Body of pancreas (tissue), 4 donors: ENCODE measurements at regions not wholly inside any gene's neighbourhood (a gene's known extent, or its start where the extent isn't known, plus 50 kb on each side); places are given as distances from the start of the nearest gene placed in this dataset.

Experiments
- ATAC-seq: fragments of 150-250 bp; one replicate; pipeline ENCODE4 v1.9.1; 2016
- DNase-seq, 4 donors: peaks; one replicate each; pipeline ENCODE4 v3.0.0-alpha.2; 2019
- H3K27ac ChIP-seq, 4 donors: fragments of 200-600 bp; sonication (generic); 1 replicate in 3 of 4; 2 replicates in 1 of 4; pipeline versions ENCODE4 v1.5.1 to v1.6.1; 2016 to 2019; ENCODE audit warnings: mild to moderate bottlenecking in 1 of 4, mixed read lengths in 1 of 4, moderate library complexity in 1 of 4
- H3K27me3 ChIP-seq, 2 donors: fragments of 200-600 bp; sonication (generic); one replicate each; pipeline ENCODE4 v1.6.0; 2016; ENCODE audit warnings: mild to moderate bottlenecking in 1 of 2
- H3K36me3 ChIP-seq, 2 donors: fragments of 200-600 bp; sonication (generic); replicated peaks in 1 of 2; 2 replicates each; pipeline ENCODE4 v1.5.1; 2016; ENCODE audit warnings: low read depth in 2 of 2; ENCODE audit not compliant: insufficient read depth in 1 of 2
- H3K4me1 ChIP-seq: fragments of 200-600 bp; sonication (generic); one replicate; pipeline ENCODE4 v1.6.0; 2016
- H3K4me3 ChIP-seq, 2 donors: fragments of 200-600 bp; sonication (generic); 1 replicate in 1 of 2; 2 replicates in 1 of 2; pipeline ENCODE4 v1.5.1; 2016 to 2019
- H3K9me3 ChIP-seq, 3 donors: fragments of 200-600 bp; sonication (generic); 1 replicate in 2 of 3; 2 replicates in 1 of 3; pipeline ENCODE4 v1.5.1; 2016
- POLR2A ChIP-seq, 3 donors: fragments of 450-650 bp; IDR thresholded peaks; one replicate each; pipeline ENCODE4 v1.6.1; 2016; ENCODE audit warnings: antibody characterized with exemption in 3 of 3, mild to moderate bottlenecking in 2 of 3
- WGBS, 2 donors: methylation state at CpG; one replicate each; pipeline ENCODE4 v1.1.5; 2017; 5-methylcytosine and 5-hydroxymethylcytosine counted together
- intact Hi-C: fragments of 100-400 bp; cut with DNase I; formaldehyde crosslinking; loops from one replicate; pipeline ENCODE4 v1.15.1; 2023
- TF ChIP-seq, protein P1 (sequence below), 7 experiments: fragments of 450-650 bp in 4 of 7; fragments of 200-600 bp in 3 of 7; sonication (generic) in 3 of 7; IDR thresholded peaks; one replicate each; pipeline ENCODE4 v1.5.1; 2016 to 2019; ENCODE audit warnings: antibody characterized with exemption in 7 of 7

- Histone ChIP-seq H3K9me3 (no peaks in the 10 kb centered on the region), H3K4me3 (no peak overlapping the region), H3K4me1 (no peaks in the 10 kb centered on the region), H3K27ac (no peak overlapping the region), H3K36me3 (no peaks in the 10 kb centered on the region), H3K27me3 (no peaks in the 10 kb centered on the region)
- DNase-seq (no peak), ATAC-seq (no peak)
- TF ChIP-seq, protein P1, sequence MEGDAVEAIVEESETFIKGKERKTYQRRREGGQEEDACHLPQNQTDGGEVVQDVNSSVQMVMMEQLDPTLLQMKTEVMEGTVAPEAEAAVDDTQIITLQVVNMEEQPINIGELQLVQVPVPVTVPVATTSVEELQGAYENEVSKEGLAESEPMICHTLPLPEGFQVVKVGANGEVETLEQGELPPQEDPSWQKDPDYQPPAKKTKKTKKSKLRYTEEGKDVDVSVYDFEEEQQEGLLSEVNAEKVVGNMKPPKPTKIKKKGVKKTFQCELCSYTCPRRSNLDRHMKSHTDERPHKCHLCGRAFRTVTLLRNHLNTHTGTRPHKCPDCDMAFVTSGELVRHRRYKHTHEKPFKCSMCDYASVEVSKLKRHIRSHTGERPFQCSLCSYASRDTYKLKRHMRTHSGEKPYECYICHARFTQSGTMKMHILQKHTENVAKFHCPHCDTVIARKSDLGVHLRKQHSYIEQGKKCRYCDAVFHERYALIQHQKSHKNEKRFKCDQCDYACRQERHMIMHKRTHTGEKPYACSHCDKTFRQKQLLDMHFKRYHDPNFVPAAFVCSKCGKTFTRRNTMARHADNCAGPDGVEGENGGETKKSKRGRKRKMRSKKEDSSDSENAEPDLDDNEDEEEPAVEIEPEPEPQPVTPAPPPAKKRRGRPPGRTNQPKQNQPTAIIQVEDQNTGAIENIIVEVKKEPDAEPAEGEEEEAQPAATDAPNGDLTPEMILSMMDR (IDR thresholded peaks at IDR 0.05), result no peak
- no peak for TF ChIP-seq POLR2A (IDR thresholded peaks at IDR 0.05)
- WGBS, 2 donors, result 51 to 64% methylated on average over 4 of the region's 4 CpGs
- intact Hi-C loops, result no loop called here
Observed at GRCh38 chr4:124144238-124144654, 568.3 kb downstream of the ANKRD50 start.

DNA sequence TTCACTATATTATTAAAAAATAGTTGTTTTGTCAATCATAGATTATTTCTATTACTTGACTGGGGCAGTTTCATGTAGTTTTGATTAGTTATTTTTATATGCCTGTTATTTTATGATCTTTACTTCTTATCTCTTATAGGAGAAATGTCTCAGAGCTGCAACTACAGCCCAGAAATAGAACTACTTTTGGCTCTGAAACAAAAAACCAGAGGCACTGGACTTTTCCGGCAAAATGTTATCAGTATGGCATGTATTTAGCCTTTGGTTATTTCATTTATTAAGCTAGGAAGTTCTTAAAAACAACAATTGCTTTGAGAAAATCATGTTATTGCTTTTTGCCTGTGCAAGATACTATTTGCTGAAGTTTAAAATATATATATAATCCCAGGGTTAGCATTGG is 566.5 kb downstream of the ANKRD50 start:
- 20 to 28% methylated on average over 1 of the region's 1 CpG for WGBS, 2 donors
- no peak overlapping the region for H3K4me3 ChIP-seq
- TF ChIP-seq, protein P1 (IDR thresholded peaks at IDR 0.05), result no peak
- TF ChIP-seq POLR2A (IDR thresholded peaks at IDR 0.05), result no peak
- no peaks in the 10 kb centered on the region for H3K36me3 ChIP-seq
- DNase-seq, result no peak
- no peaks in the 10 kb centered on the region for H3K27me3 ChIP-seq
- H3K27ac ChIP-seq, result no peak overlapping the region
- no peak for ATAC-seq
- intact Hi-C loops, result no loop called here
- H3K9me3 ChIP-seq, result no peaks in the 10 kb centered on the region
- H3K4me1 ChIP-seq, result no peaks in the 10 kb centered on the region

DNA sequence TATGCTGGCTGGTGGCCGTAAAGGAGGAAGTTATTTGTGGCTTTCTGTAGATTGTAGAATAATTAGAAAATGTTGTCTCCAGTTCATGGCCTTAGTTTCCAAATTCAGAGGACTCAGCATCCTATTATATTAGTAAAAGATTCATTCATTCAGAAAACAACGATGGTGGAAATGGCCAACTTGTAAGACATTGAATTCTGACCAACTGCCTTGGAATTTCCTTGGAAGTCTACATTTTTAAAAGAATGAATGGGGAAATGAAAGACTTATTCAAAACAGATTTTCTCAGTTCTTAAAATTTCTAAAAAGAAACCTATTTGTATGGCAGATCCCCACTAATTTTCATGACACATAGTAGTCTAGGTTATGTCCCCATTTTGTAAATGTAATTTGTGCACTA is 561.5 kb downstream of the ANKRD50 start:
- TF ChIP-seq, protein P1 (IDR thresholded peaks at IDR 0.05), result no peak
- no peak for TF ChIP-seq POLR2A (IDR thresholded peaks at IDR 0.05)
- H3K9me3 ChIP-seq, result no peaks in the 10 kb centered on the region
- 70 to 78% methylated on average over 2 of the region's 2 CpGs for WGBS, 2 donors
- no peak overlapping the region for H3K27ac ChIP-seq
- intact Hi-C loops, result no loop called here
- no peaks in the 10 kb centered on the region for H3K4me1 ChIP-seq
- DNase-seq (no peak), ATAC-seq (no peak)
- H3K36me3 ChIP-seq, result no peaks in the 10 kb centered on the region
- no peaks in the 10 kb centered on the region for H3K27me3 ChIP-seq
- no peak overlapping the region for H3K4me3 ChIP-seq

GRCh38 chr4:124152132-124152531 is 560.4 kb downstream of the ANKRD50 start:
- WGBS, 2 donors, result 65 to 77% methylated on average over 8 of the region's 8 CpGs
- DNase-seq, result no peak
- Histone ChIP-seq H3K4me1 (no peaks in the 10 kb centered on the region), H3K27me3 (no peaks in the 10 kb centered on the region), H3K27ac (no peak overlapping the region), H3K36me3 (no peaks in the 10 kb centered on the region), H3K4me3 (no peak overlapping the region), H3K9me3 (no peaks in the 10 kb centered on the region)
- no peak for ATAC-seq
- TF ChIP-seq, protein P1 (IDR thresholded peaks at IDR 0.05), result no peak
- no peak for TF ChIP-seq POLR2A (IDR thresholded peaks at IDR 0.05)
- intact Hi-C loops, result no loop called here

DNA sequence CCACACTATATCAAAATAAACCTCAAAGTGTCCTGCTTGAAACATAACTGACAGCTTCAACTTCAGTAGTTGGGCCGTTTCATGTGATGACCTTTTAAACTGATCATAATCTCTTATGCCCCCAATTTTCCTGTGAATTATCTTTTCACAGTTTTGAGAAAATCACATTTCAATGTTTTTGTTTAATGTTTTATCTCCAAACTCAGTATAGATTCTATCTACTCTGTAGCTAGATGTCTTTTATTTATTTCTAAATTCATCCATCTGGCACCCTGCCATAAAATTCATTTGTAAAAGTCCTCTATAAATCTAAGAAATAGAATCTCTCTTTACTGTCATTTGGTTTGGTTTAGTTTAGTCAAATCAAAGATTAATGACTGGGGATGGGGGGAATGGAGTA is 557.3 kb downstream of the ANKRD50 start:
- 36 to 41% methylated on average over 1 of the region's 1 CpG for WGBS, 2 donors

More for the DNA sequence above, 557.3 kb downstream of the ANKRD50 start:
- no peak overlapping the region for H3K4me3 ChIP-seq
- H3K9me3 ChIP-seq, result no peaks in the 10 kb centered on the region
- intact Hi-C loops, result no loop called here
- TF ChIP-seq POLR2A (IDR thresholded peaks at IDR 0.05), result no peak
- TF ChIP-seq, protein P1 (IDR thresholded peaks at IDR 0.05), result no peak
- no peak for DNase-seq
- H3K36me3 ChIP-seq, result no peaks in the 10 kb centered on the region
- no peaks in the 10 kb centered on the region for H3K4me1 ChIP-seq
- no peak for ATAC-seq
- no peak overlapping the region for H3K27ac ChIP-seq
- no peaks in the 10 kb centered on the region for H3K27me3 ChIP-seq
